Endothelial cell of umbilical vein (primary cell): ENCODE measurements at regions not wholly inside any gene's neighbourhood (a gene's known extent, or its start where the extent isn't known, plus 50 kb on each side); places are given as distances from the start of the nearest gene placed in this dataset.

Experiments
- BruUV-seq: library from RNA; stranded (reverse); fragments of 400-500 nt; replicated peaks from 2 replicates; lab custom pipeline; 2021; lab: Mats Ljungman, UMichigan
- CTCF ChIA-PET: fragments of 300-600, 350-600 bp; sonication (Branson Sonifier 250); formaldehyde crosslinking; loops from one replicate; lab custom pipeline; 2021; ENCODE audit warnings: antibody characterized with exemption, inconsistent platforms; lab: Charles Lee
- POLR2A ChIA-PET: fragments of 300-600, 350-600 bp; sonication (Branson Sonifier 250); formaldehyde crosslinking; loops from one replicate; lab custom pipeline; 2021; ENCODE audit warnings: antibody characterized with exemption, inconsistent platforms; lab: Charles Lee
- DNase-seq: peaks from one replicate; pipeline ENCODE4 v3.0.0-alpha.2; 2011; ENCODE audit warnings: low read depth, low spot score
- FAIRE-seq: peaks from 2 replicates; lab custom pipeline; 2011; peaks lifted over from hg19 to GRCh38; lab: Jason Lieb, UNC
- H2AFZ ChIP-seq: 2 replicates; pipeline ENCODE4 v1.6.0; 2012; ENCODE audit warnings: low read depth, low read length, control low read depth, inconsistent platforms
- H3K27ac ChIP-seq: 2 replicates; pipeline ENCODE4 v1.5.1; 2011; ENCODE audit warnings: low read depth, mild to moderate bottlenecking, control low read depth, low read length, moderate library complexity; ENCODE audit not compliant: insufficient read depth
- H3K27me3 ChIP-seq, 2 experiments: 2 replicates each; pipeline versions ENCODE4 v1.6.0 to v1.6.1; 2011; ENCODE audit warnings: low read length in 2 of 2, mixed read lengths in 1 of 2; ENCODE audit not compliant: control insufficient read depth in 2 of 2, insufficient read depth in 2 of 2
- H3K36me3 ChIP-seq, 2 experiments: 2 replicates in 1 of 2; 3 replicates in 1 of 2; pipeline ENCODE4 v1.5.1; 2011; ENCODE audit warnings: low read length in 2 of 2, mild to moderate bottlenecking in 1 of 2, moderate library complexity in 1 of 2; ENCODE audit not compliant: control insufficient read depth in 2 of 2, insufficient read depth in 2 of 2; ENCODE audit errors: extremely low read depth in 1 of 2
- H3K4me1 ChIP-seq: 3 replicates; pipeline ENCODE4 v1.5.1; 2011; ENCODE audit warnings: mild to moderate bottlenecking, low read length; ENCODE audit not compliant: control insufficient read depth, insufficient read depth; ENCODE audit errors: extremely low read depth
- H3K4me2 ChIP-seq: 2 replicates; pipeline ENCODE4 v1.6.1; 2011; ENCODE audit warnings: low read length, control low read depth, mixed read lengths; ENCODE audit not compliant: insufficient read depth
- H3K4me3 ChIP-seq, 3 experiments: fragments of 200-600 bp in 1 of 3; sonication (generic), shearing (Covaris generic) in 1 of 3; replicated peaks in 1 of 3; 2 replicates each; pipeline ENCODE4 v1.5.1; 2011 to 2016; ENCODE audit warnings: control low read depth in 3 of 3, low read length in 3 of 3, mild to moderate bottlenecking in 2 of 3, inconsistent platforms in 1 of 3, low read depth in 1 of 3, moderate library complexity in 1 of 3; ENCODE audit not compliant: insufficient read depth in 1 of 3
- H3K79me2 ChIP-seq: 2 replicates; pipeline ENCODE4 v1.6.0; 2012; ENCODE audit warnings: low read length, inconsistent platforms; ENCODE audit not compliant: control insufficient read depth, insufficient read depth
- H3K9ac ChIP-seq: replicated peaks from 2 replicates; pipeline ENCODE3; 2011; ENCODE audit warnings: low read length, control low read depth; ENCODE audit not compliant: insufficient read depth; ENCODE audit errors: extremely low read depth
- H3K9me1 ChIP-seq: replicated peaks from 3 replicates; pipeline ENCODE4 v1.6.0; 2011; ENCODE audit warnings: mild to moderate bottlenecking, low read length; ENCODE audit not compliant: control insufficient read depth, insufficient read depth; ENCODE audit errors: extremely low read depth
- H3K9me3 ChIP-seq: replicated peaks from 2 replicates; pipeline ENCODE4 v1.5.1; 2012; ENCODE audit warnings: low read length, inconsistent platforms; ENCODE audit not compliant: control insufficient read depth, insufficient read depth
- H4K20me1 ChIP-seq: replicated peaks from 2 replicates; pipeline ENCODE3; 2011; ENCODE audit warnings: mild to moderate bottlenecking, low read length; ENCODE audit not compliant: control insufficient read depth, insufficient read depth; ENCODE audit errors: extremely low read depth
- CTCF ChIP-seq, 2 donors: IDR thresholded peaks; 1 replicate in 1 of 2; 2 replicates in 1 of 2; pipeline ENCODE4 v1.5.1; 2011; ENCODE audit warnings: low read length in 2 of 2, mild to moderate bottlenecking in 2 of 2, moderate library complexity in 2 of 2, control low read depth in 1 of 2, inconsistent platforms in 1 of 2, low read depth in 1 of 2; ENCODE audit not compliant: insufficient read depth in 1 of 2; ENCODE audit errors: extremely low read depth in 1 of 2
- EZH2 ChIP-seq: IDR thresholded peaks from 2 replicates; pipeline ENCODE4 v1.6.1; 2012; ENCODE audit warnings: borderline replicate concordance, low read depth, mild to moderate bottlenecking, moderate library complexity, low read length, inconsistent platforms; ENCODE audit not compliant: severe bottlenecking
- FOS ChIP-seq: IDR thresholded peaks from 2 replicates; pipeline ENCODE4 v1.6.1; 2011; ENCODE audit warnings: mild to moderate bottlenecking, low read length, moderate library complexity, borderline replicate concordance; ENCODE audit not compliant: insufficient read depth
- GATA2 ChIP-seq: IDR thresholded peaks from 2 replicates; pipeline ENCODE4 v1.7.0; 2011; ENCODE audit warnings: low read depth, mild to moderate bottlenecking, moderate library complexity, mixed read lengths, low read length; ENCODE audit not compliant: insufficient read length, insufficient read depth
- JUN ChIP-seq: IDR thresholded peaks from 2 replicates; pipeline ENCODE4 v1.6.1; 2011; ENCODE audit warnings: borderline replicate concordance, low read depth; ENCODE audit not compliant: insufficient read length, insufficient read depth
- MAX ChIP-seq: IDR thresholded peaks from 2 replicates; pipeline ENCODE4 v1.6.1; 2011; ENCODE audit not compliant: insufficient read depth, insufficient read length
- MYC ChIP-seq: IDR thresholded peaks from one replicate; pipeline ENCODE4 v1.6.1; 2011; ENCODE audit warnings: mild to moderate bottlenecking, low read depth, low read length
- POLR2A ChIP-seq: IDR thresholded peaks from 2 replicates; pipeline ENCODE4 v1.6.1; 2012; ENCODE audit warnings: low read depth, mild to moderate bottlenecking, control low read depth, low read length
- POLR2AphosphoS5 ChIP-seq: IDR thresholded peaks from 2 replicates; pipeline ENCODE4 v1.6.1; 2012; ENCODE audit warnings: low read depth, mild to moderate bottlenecking, control low read depth, low read length, moderate library complexity; ENCODE audit not compliant: insufficient read depth
- dilution Hi-C: fragments of 300-500 bp; cut with MboI; formaldehyde crosslinking; loops from one replicate; pipeline ENCODE4 v1.15.0; 2019; ENCODE audit warnings: low sequenced_read_pairs; ENCODE audit not compliant: extremely low pct_ligation_motif_present
- intact Hi-C: fragments of 100-400 bp; cut with micrococcal nuclease; formaldehyde crosslinking; loops from one replicate; pipeline ENCODE4 v1.10.0; 2022

GRCh38 chr16:73683804-73684203 lies 612.8 kb upstream of the PSMD7 start:
- dilution Hi-C loops = no loop called here
- intact Hi-C loops = no loop called here
- H2AFZ ChIP-seq = no peak overlapping the region
- no peak overlapping the region for H3K27ac ChIP-seq
- no peak overlapping the region for H3K4me2 ChIP-seq
- BruUV-seq = no TSS peak
- H3K36me3 ChIP-seq = no peaks in the 10 kb centered on the region
- H3K9me1 ChIP-seq = no peaks in the 10 kb centered on the region
- no peaks in the 10 kb centered on the region for H3K27me3 ChIP-seq
- no peak for TF ChIP-seq POLR2AphosphoS5
- no peak for TF ChIP-seq GATA2
- TF ChIP-seq MAX = no peak
- TF ChIP-seq EZH2 = no peak
- TF ChIP-seq FOS = no peak
- no peak for TF ChIP-seq MYC
- no peak for TF ChIP-seq POLR2A
- TF ChIP-seq CTCF (IDR thresholded peaks at IDR 0.05; ENCODE audit: extremely low read depth in 1 of 2, insufficient read depth in 1 of 2, low read depth in 1 of 2, low read length in 2 of 2) = no peak
- TF ChIP-seq JUN = no peak
- H4K20me1 ChIP-seq = no peaks in the 10 kb centered on the region
- no peaks in the 10 kb centered on the region for H3K4me1 ChIP-seq
- DNase-seq = no peak
- no peak for FAIRE-seq
- H3K4me3 ChIP-seq = no peak overlapping the region
- peaks cover 2% of the 10 kb centered on the region for H3K9me3 ChIP-seq
- no peaks in the 10 kb centered on the region for H3K79me2 ChIP-seq
- CTCF ChIA-PET = no interaction called here
- H3K9ac ChIP-seq = no peak overlapping the region
- POLR2A ChIA-PET = no interaction called here
